SK-N-SH (cell line): ENCODE measurements at regions not wholly inside any gene's neighbourhood (a gene's known extent, or its start where the extent isn't known, plus 50 kb on each side); places are given as distances from the start of the nearest gene placed in this dataset.

Source experiments
- CTCF ChIA-PET: fragments of 300-600, 350-600 bp; formaldehyde crosslinking; extraction: SDS; loops from one replicate; lab custom pipeline; 2021; lab: Yijun Ruan, JAX
- POLR2A ChIA-PET: fragments of 350-600 bp; sonication (Branson Sonifier 250); formaldehyde crosslinking; extraction: SDS; loops from one replicate; lab custom pipeline; 2020; ENCODE audit warnings: antibody characterized with exemption, inconsistent platforms; lab: Yijun Ruan, JAX
- DNase-seq: peaks from one replicate; pipeline ENCODE4 v3.0.0; 2012
- H2AFZ ChIP-seq: fragments of 200-600 bp; sonication (generic); 2 replicates; pipeline ENCODE4 v1.8.1; 2016; ENCODE audit warnings: antibody characterized with exemption, mild to moderate bottlenecking, low read depth
- H3F3A ChIP-seq: fragments of 200-600 bp; sonication (generic); replicated peaks from 2 replicates; pipeline ENCODE3; 2016; ENCODE audit warnings: antibody characterized with exemption, mild to moderate bottlenecking; ENCODE audit not compliant: insufficient read depth
- H3K27ac ChIP-seq, 2 experiments: fragments of 200-500 bp in 1 of 2; fragments of 200-600 bp in 1 of 2; sonication (Bioruptor generic) in 1 of 2; sonication (generic), shearing (Covaris generic) in 1 of 2; 2 replicates each; pipeline versions ENCODE4 v1.5.1 to v1.6.1; 2014 to 2016; ENCODE audit warnings: low read depth in 2 of 2, inconsistent platforms in 1 of 2, low read length in 1 of 2, mild to moderate bottlenecking in 1 of 2, mixed read lengths in 1 of 2
- H3K27me3 ChIP-seq: fragments of 200-600 bp; sonication (generic), shearing (Covaris generic); 2 replicates; pipeline ENCODE4 v1.6.1; 2016; ENCODE audit warnings: mixed run types; ENCODE audit not compliant: insufficient read depth
- H3K36me3 ChIP-seq, 2 experiments: fragments of 200-500 bp in 1 of 2; fragments of 200-600 bp in 1 of 2; sonication (Bioruptor generic) in 1 of 2; sonication (generic) in 1 of 2; replicated peaks in 1 of 2; 2 replicates each; pipeline versions ENCODE3 to v1.5.1; 2014 to 2016; ENCODE audit warnings: low read length in 1 of 2, mild to moderate bottlenecking in 1 of 2; ENCODE audit not compliant: insufficient read depth in 2 of 2, control insufficient read depth in 1 of 2
- H3K4me1 ChIP-seq, 2 experiments: fragments of 200-500 bp in 1 of 2; fragments of 200-600 bp in 1 of 2; sonication (Bioruptor generic) in 1 of 2; sonication (generic), shearing (Covaris generic) in 1 of 2; 2 replicates each; pipeline versions ENCODE4 v1.5.1 to v1.6.1; 2014 to 2016; ENCODE audit warnings: low read depth in 1 of 2, low read length in 1 of 2, mixed run types in 1 of 2; ENCODE audit not compliant: insufficient read depth in 2 of 2, control insufficient read depth in 1 of 2
- H3K4me2 ChIP-seq: fragments of 200-600 bp; sonication (generic), shearing (Covaris generic); 2 replicates; pipeline ENCODE4 v1.6.1; 2017; ENCODE audit warnings: mixed run types
- H3K4me3 ChIP-seq, 2 experiments: fragments of 200-500 bp in 1 of 2; fragments of 200-600 bp in 1 of 2; sonication (Bioruptor generic) in 1 of 2; sonication (generic), shearing (Covaris generic) in 1 of 2; 2 replicates each; pipeline versions ENCODE4 v1.5.1 to v1.8.1; 2014 to 2016; ENCODE audit warnings: low read depth in 2 of 2, inconsistent platforms in 1 of 2, low read length in 1 of 2, mild to moderate bottlenecking in 1 of 2, mixed read lengths in 1 of 2, moderate library complexity in 1 of 2
- H3K79me2 ChIP-seq: fragments of 200-600 bp; sonication (generic); 2 replicates; pipeline ENCODE4 v1.8.1; 2017; ENCODE audit warnings: mild to moderate bottlenecking; ENCODE audit not compliant: insufficient read depth
- H3K9ac ChIP-seq: fragments of 200-600 bp; sonication (generic); 2 replicates; pipeline ENCODE4 v1.6.1; 2017; ENCODE audit warnings: mixed run types
- H3K9me2 ChIP-seq: fragments of 200-600 bp; sonication (generic); 2 replicates; pipeline ENCODE4 v1.6.1; 2017; ENCODE audit warnings: mixed run types
- H3K9me3 ChIP-seq: fragments of 200-600 bp; sonication (generic); 2 replicates; pipeline ENCODE4 v1.6.1; 2017; ENCODE audit warnings: mixed run types, mild to moderate bottlenecking, moderate library complexity
- H4K20me1 ChIP-seq: fragments of 200-600 bp; sonication (generic); 2 replicates; pipeline ENCODE4 v1.6.1; 2017; ENCODE audit warnings: mild to moderate bottlenecking, mixed run types; ENCODE audit not compliant: insufficient read depth
- EP300 ChIP-seq, 2 experiments: IDR thresholded peaks; 2 replicates each; pipeline versions ENCODE4 v1.4.0 to v1.6.1; 2012; ENCODE audit warnings: borderline replicate concordance in 1 of 2, low read depth in 1 of 2, low read length in 1 of 2
- EZH2phosphoT487 ChIP-seq: fragments of 200-600 bp; sonication (generic); IDR thresholded peaks from 2 replicates; pipeline ENCODE4 v1.6.1; 2017; ENCODE audit warnings: low read depth, mixed run types, mild to moderate bottlenecking, antibody characterized with exemption, moderate library complexity, borderline replicate concordance
- FOSL2 ChIP-seq: IDR thresholded peaks from 2 replicates; pipeline ENCODE4 v1.4.0; 2012; ENCODE audit warnings: low read depth, mild to moderate bottlenecking, moderate library complexity, borderline replicate concordance
- FOXJ3 ChIP-seq: sonication (generic); formaldehyde crosslinking; IDR thresholded peaks from 2 replicates; pipeline ENCODE4 v1.5.1; 2020; ENCODE audit warnings: mild to moderate bottlenecking, missing genetic modification reagents
- FOXM1 ChIP-seq: IDR thresholded peaks from 2 replicates; pipeline ENCODE4 v1.4.0; 2012; ENCODE audit warnings: low read depth, mild to moderate bottlenecking
- GABPA ChIP-seq: IDR thresholded peaks from 2 replicates; pipeline ENCODE4 v1.4.0; 2012; ENCODE audit warnings: low read depth, mild to moderate bottlenecking
- IRF3 ChIP-seq: fragments of 150-350 bp; IDR thresholded peaks from 2 replicates; pipeline ENCODE4 v1.6.1; 2016; ENCODE audit warnings: mild to moderate bottlenecking, low read depth, low read length
- JUND ChIP-seq: IDR thresholded peaks from 2 replicates; pipeline ENCODE4 v1.4.0; 2012
- NFIC ChIP-seq: IDR thresholded peaks from 2 replicates; pipeline ENCODE4 v1.4.0; 2012; ENCODE audit warnings: borderline replicate concordance
- RAD21 ChIP-seq: IDR thresholded peaks from 2 replicates; pipeline ENCODE4 v1.6.1; 2012; ENCODE audit warnings: mild to moderate bottlenecking, low read length
- RXRA ChIP-seq: IDR thresholded peaks from 2 replicates; pipeline ENCODE4 v1.4.0; 2012; ENCODE audit warnings: low read depth, mild to moderate bottlenecking, borderline replicate concordance
- SMC3 ChIP-seq: IDR thresholded peaks from 2 replicates; pipeline ENCODE4 v1.6.1; 2012; ENCODE audit warnings: low read depth, low read length, improper control_type of control experiment
- TAF1 ChIP-seq: IDR thresholded peaks from 2 replicates; pipeline ENCODE4 v1.6.1; 2012; ENCODE audit warnings: low read depth, mild to moderate bottlenecking, low read length, moderate library complexity, borderline replicate concordance
- TCF12 ChIP-seq: IDR thresholded peaks from 2 replicates; pipeline ENCODE4 v1.4.0; 2012
- TEAD4 ChIP-seq: IDR thresholded peaks from 2 replicates; pipeline ENCODE4 v1.4.0; 2012; ENCODE audit warnings: mild to moderate bottlenecking, borderline replicate concordance; ENCODE audit not compliant: insufficient read depth
- WGBS: methylation state at CpG from one replicate; pipeline ENCODE4 v1.1.6; 2017; ENCODE audit warnings: low lambda C conversion rate; 5-methylcytosine and 5-hydroxymethylcytosine counted together
- TF ChIP-seq, protein P1 (sequence below): IDR thresholded peaks from 2 replicates; pipeline ENCODE4; 2012
- TF ChIP-seq, protein P2 (sequence below): IDR thresholded peaks from 2 replicates; pipeline ENCODE4 v1.4.0; 2012; ENCODE audit warnings: low read depth
- TF ChIP-seq, protein P3 (sequence below): IDR thresholded peaks from 2 replicates; pipeline ENCODE4 v1.4.0; 2012; ENCODE audit warnings: low read depth, borderline replicate concordance
- TF ChIP-seq, protein P4 (sequence below): IDR thresholded peaks from 2 replicates; pipeline ENCODE4 v1.4.0; 2012; ENCODE audit warnings: low read depth, borderline replicate concordance
- TF ChIP-seq, protein P5 (sequence below): fragments of 150-350 bp; IDR thresholded peaks from 2 replicates; pipeline ENCODE4 v1.6.1; 2017; ENCODE audit warnings: antibody characterized with exemption, low read length, low read depth, borderline replicate concordance

- peaks cover 0 to 12% of the 10 kb centered on the region in 2 experiments; a peak in 2 of 4 replicates for H3K4me1 ChIP-seq
- TF ChIP-seq, protein P1, sequence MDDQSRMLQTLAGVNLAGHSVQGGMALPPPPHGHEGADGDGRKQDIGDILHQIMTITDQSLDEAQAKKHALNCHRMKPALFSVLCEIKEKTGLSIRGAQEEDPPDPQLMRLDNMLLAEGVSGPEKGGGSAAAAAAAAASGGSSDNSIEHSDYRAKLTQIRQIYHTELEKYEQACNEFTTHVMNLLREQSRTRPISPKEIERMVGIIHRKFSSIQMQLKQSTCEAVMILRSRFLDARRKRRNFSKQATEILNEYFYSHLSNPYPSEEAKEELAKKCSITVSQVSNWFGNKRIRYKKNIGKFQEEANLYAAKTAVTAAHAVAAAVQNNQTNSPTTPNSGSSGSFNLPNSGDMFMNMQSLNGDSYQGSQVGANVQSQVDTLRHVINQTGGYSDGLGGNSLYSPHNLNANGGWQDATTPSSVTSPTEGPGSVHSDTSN: 0 out of 2 replicates have a peak, but pooled peaks have one; percentile 14
- TF ChIP-seq EZH2phosphoT487 (no peak), FOXM1 (no peak), NFIC (peak; percentile 29; the same call in 1 of the 2 replicates), FOSL2 (no peak), RXRA (no peak), TEAD4 (no peak), SMC3 (no peak), EP300 (IDR thresholded peaks at IDR 0.05; ENCODE audit: borderline replicate concordance in 1 of 2, low read depth in 1 of 2, low read length in 1 of 2) (no peak)
- TF ChIP-seq, protein P2, sequence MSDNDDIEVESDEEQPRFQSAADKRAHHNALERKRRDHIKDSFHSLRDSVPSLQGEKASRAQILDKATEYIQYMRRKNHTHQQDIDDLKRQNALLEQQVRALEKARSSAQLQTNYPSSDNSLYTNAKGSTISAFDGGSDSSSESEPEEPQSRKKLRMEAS: no peak
- no peaks in the 10 kb centered on the region for H3K36me3 ChIP-seq
- H3K27ac ChIP-seq: peak overlapping the region; percentile 39 to 43; a peak in 3 of 4 replicates
- H3K9ac ChIP-seq: no peak overlapping the region
- no peaks in the 10 kb centered on the region for H3K27me3 ChIP-seq
- H3K9me2 ChIP-seq: no peaks in the 10 kb centered on the region
- H3K4me3 ChIP-seq: no peak overlapping the region
- ChIA-PET CTCF (no interaction called here), POLR2A (no interaction called here)
- H3K9me3 ChIP-seq: no peaks in the 10 kb centered on the region
- H2AFZ ChIP-seq: no peak overlapping the region
- no peak overlapping the region; the same call in 1 of the 2 replicates for H3K4me2 ChIP-seq
- DNase-seq: no peak
- H3F3A ChIP-seq: peaks cover 5% of the 10 kb centered on the region
- no peaks in the 10 kb centered on the region for H3K79me2 ChIP-seq
- H4K20me1 ChIP-seq: no peaks in the 10 kb centered on the region
- 90% methylated on average over 1 of the region's 1 CpG for WGBS
These were observed 412.1 kb upstream of the CDH2 start for GRCh38 chr18:28588884-28589549.

GRCh38 chr18:28584731-28585130, 407.8 kb upstream of the CDH2 start:
- Histone ChIP-seq H3K4me1 (peaks cover 11 to 13% of the 10 kb centered on the region in 2 experiments; a peak in 3 of 4 replicates), H3K79me2 (no peaks in the 10 kb centered on the region), H3F3A (peaks cover 18% of the 10 kb centered on the region), H3K9me3 (no peaks in the 10 kb centered on the region), H3K4me2 (peak overlapping the region; percentile 47; the same call in 1 of the 2 replicates), H3K9me2 (no peaks in the 10 kb centered on the region), H3K4me3 (no peak overlapping the region), H3K9ac (no peak overlapping the region; the same call in 1 of the 2 replicates), H2AFZ (no peak overlapping the region), H3K36me3 (no peaks in the 10 kb centered on the region), H4K20me1 (no peaks in the 10 kb centered on the region), H3K27me3 (no peaks in the 10 kb centered on the region), H3K27ac (peak overlapping the region; percentile 61 to 84)
- POLR2A ChIA-PET: no interaction called here
- 36% methylated on average over 5 of the region's 5 CpGs for WGBS
- CTCF ChIA-PET: no interaction called here
- no peak for DNase-seq
- TF ChIP-seq, protein P3, sequence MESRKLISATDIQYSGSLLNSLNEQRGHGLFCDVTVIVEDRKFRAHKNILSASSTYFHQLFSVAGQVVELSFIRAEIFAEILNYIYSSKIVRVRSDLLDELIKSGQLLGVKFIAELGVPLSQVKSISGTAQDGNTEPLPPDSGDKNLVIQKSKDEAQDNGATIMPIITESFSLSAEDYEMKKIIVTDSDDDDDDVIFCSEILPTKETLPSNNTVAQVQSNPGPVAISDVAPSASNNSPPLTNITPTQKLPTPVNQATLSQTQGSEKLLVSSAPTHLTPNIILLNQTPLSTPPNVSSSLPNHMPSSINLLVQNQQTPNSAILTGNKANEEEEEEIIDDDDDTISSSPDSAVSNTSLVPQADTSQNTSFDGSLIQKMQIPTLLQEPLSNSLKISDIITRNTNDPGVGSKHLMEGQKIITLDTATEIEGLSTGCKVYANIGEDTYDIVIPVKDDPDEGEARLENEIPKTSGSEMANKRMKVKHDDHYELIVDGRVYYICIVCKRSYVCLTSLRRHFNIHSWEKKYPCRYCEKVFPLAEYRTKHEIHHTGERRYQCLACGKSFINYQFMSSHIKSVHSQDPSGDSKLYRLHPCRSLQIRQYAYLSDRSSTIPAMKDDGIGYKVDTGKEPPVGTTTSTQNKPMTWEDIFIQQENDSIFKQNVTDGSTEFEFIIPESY: no peak
- TF ChIP-seq, protein P4, sequence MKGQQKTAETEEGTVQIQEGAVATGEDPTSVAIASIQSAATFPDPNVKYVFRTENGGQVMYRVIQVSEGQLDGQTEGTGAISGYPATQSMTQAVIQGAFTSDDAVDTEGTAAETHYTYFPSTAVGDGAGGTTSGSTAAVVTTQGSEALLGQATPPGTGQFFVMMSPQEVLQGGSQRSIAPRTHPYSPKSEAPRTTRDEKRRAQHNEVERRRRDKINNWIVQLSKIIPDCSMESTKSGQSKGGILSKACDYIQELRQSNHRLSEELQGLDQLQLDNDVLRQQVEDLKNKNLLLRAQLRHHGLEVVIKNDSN: no peak
- no peak for TF ChIP-seq IRF3
- peak; percentile 33; the same call in 1 of the 2 replicates for TF ChIP-seq JUND
- TF ChIP-seq RAD21: no peak
- TF ChIP-seq FOXJ3 (CRISPR knock-in tag): no peak
- TF ChIP-seq TCF12: peak; percentile 75
- peak; percentile 33; the same call in 1 of the 2 replicates for TF ChIP-seq TAF1
- TF ChIP-seq NFIC: peak; percentile 35
- no peak for TF ChIP-seq FOXM1
- TF ChIP-seq, protein P5, sequence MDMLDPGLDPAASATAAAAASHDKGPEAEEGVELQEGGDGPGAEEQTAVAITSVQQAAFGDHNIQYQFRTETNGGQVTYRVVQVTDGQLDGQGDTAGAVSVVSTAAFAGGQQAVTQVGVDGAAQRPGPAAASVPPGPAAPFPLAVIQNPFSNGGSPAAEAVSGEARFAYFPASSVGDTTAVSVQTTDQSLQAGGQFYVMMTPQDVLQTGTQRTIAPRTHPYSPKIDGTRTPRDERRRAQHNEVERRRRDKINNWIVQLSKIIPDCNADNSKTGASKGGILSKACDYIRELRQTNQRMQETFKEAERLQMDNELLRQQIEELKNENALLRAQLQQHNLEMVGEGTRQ: no peak
- peak in 1 of 2 experiments; percentile 63; a peak in 2 of 4 replicates for TF ChIP-seq EP300 (IDR thresholded peaks at IDR 0.05; ENCODE audit: borderline replicate concordance in 1 of 2, low read depth in 1 of 2, low read length in 1 of 2)
- TF ChIP-seq GABPA: no peak
- TF ChIP-seq RXRA: no peak
- TF ChIP-seq TEAD4: peak; percentile 83
